HG03520 (cell line): ENCODE measurements at regions not wholly inside any gene's neighbourhood (a gene's known extent, or its start where the extent isn't known, plus 50 kb on each side); places are given as distances from the start of the nearest gene placed in this dataset.

Source experiments
- ATAC-seq: cut with Tn5 transposase; IDR thresholded peaks from one replicate; pipeline ENCODE4 v1.9.1; 2021; ENCODE audit warnings: mild to moderate bottlenecking, moderate library complexity; ENCODE audit not compliant: unreplicated experiment

DNA sequence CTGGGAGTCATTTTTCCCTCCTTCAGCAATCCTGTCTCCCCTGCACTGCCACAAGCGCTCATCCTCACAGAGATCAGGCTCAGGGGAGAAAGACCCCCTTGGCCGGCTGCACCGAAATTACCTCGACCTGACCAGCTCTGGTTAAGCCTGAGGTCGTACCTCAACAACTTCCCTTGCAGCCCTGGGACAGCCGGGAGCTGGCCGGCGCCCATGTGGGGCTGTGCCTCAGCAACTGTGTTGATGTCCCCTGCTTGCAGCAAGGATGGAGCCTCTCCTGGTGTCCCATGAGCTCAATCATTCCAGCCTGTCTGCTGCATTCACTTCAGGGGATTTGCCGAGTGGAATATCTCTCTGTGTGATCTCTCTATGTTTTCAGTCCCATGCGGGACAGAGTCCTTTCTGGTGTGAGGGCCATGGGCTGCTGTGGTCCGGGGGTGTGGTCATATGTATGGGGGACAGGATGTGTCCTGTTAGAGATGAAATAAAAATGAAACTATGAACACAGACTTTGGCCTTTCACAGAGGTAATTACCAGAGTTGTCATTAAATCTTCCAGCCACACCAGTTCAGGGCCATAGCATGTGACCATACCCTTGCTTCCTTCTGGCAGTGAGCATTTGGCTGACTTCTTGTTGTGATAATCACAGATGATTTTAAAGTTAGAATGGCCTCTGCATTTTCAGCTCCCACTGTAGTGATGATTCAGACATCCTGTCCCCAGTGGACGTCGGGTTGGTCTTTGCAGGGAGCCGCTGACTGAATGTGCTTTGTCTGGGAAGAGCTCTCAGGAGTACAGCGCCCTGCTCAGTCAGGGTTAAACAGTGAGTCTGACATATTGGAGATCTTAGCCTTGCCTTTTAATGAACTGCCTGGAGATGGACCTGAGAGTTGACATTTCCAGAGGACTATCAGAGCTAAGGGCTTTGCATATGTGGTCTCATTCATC, 405.9 kb downstream of the AACS start:
- ATAC-seq, result peak; percentile 45

DNA sequence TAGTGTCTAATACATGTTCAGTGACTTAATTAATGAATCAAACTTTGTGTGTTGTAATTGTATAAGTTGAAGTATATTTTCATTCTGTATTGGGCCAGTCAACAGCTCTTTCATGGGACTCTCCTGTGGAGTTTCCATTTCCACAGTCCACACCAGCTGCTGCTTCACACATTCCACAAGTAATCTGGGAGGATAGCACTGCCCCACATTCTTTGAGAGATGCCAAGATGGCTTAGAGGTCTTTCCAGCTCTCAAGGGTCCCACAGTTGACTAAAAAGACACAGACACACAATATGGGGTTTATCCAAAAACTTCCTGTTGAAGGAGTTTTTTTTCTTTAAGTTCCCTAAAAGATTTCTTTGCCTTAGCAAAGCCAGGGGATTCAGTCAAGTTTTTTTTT, 408.3 kb downstream of the AACS start:
- ATAC-seq, result no peak

DNA sequence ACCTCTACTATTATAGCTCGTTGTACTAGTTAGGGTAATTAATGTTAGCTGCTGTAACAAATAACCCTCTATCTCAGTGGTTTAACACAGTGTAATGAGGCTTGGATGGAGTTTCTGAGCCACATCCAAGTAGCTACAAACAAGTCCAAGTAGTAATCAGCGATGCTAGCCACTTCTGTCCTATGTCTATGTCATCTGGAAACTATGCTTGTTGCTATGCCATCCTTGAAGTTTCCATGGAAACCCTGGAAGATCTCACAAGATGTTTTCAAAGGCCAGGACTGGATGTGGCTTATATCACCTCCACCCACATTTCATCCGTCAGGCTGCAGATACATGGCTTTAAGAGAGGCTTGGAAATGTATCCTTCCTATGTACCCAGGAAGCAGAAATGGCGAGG, 422.1 kb downstream of the AACS start:
- ATAC-seq, result no peak

DNA sequence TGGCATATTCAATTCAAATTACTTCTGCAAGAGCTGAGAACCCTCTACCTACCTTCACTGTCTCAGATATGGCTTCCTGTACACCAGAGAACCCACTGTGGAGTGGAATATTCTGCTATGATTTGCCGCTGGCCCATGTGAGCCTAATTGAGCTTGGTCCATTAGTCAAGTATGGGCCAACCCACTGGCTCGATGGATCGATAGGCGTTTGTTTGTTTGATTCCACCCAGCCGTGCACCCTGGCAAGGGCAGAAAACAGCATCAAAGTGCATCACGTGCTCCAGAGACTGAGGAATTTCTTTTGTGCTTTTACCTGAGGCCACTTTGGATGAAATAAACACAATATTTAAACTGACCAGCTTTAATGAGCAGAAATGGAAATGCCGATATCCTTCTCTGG, 426.3 kb downstream of the AACS start:
- no peak for ATAC-seq

DNA sequence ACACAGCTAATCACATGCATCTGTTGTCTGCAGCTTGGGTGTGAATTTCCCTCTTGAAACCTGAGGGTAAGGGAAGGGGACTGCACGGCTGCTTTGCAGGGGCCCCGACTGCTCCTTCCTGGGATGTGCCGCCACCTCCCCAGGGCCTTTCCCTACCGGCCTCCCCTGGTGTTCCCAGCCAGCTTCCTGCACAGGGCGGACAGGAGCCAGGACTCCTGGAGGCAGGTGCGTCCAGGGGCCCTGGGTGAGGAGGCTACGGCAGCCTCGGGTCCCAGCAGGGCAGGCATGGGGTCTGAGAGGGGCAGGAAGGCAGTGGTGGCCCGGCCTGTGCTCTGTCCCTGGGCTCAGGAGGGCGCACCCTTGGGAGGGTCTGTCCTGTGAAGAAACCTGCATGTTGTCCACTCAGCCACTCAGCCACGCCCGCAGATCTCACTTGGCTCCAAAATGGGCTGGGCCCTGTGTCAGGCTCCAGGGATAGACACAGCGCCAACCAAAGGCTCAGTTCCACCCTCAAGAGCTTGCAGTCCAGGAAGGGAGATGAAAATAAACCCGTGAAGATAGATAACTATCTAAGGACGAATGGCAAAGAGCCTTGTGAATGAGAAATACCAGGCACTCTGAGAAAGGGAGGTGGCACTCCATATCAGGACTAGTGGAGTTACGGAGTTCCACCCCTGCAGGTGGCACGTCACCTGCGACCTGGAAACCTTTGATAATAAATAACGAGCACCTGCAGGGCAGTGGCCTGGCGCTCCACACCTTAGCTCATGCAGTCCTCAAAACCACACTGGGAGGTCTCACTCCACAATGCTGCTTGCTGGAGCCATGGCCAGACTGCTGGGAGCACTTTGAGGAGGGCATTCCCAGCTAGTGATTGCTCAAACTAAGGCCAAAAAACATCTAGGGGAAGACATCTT, 427.4 kb downstream of the AACS start:
- ATAC-seq, result no peak

DNA sequence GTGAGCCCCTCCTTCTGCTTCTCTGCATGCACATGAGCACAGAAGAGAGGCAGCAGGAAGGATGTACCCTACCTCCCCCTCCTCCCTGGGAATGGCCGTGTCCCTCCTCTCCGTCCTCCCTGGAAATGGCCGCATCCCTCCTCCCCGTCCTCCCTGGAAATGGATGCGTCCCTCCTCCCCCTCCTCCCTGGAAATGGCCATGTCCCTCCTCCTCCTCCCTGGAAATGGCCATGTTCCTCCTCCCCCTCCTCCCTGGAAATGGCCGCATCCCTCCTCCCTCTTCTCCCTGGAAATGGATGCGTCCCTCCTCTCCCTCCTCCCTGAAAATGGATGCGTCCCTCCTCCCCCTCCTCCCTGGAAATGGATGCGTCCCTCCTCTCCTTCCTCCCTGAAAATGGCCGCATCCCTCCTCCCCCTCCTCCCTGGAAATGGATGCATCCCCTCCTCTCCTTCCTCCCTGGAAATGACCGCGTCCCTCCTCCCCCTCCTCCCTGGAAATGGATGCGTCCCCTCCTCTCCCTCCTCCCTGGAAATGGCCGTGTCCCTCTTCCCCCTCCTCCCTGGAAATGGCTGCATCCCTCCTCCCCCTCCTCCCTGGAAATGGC, 428.6 kb downstream of the AACS start:
- no peak for ATAC-seq

DNA sequence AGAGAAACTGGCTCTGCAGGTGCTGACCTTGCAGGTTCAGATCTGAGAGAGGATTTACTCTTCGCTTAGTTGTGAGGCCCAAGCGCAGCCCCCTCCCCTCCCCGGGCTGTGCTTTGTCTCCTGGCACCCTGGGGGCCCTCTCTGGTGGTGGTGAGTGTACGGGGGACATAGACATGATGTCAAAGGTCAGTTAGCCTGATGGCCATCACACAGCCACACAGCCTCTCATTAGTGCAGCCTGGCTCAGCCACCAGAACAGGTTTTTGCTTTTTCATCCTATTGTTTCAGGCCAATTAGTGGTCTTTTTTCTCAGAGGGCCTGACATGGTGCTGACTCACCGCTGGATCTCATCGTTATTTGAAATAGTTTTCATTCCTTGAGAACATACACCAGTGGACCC, 437.9 kb downstream of the AACS start:
- no peak for ATAC-seq

DNA sequence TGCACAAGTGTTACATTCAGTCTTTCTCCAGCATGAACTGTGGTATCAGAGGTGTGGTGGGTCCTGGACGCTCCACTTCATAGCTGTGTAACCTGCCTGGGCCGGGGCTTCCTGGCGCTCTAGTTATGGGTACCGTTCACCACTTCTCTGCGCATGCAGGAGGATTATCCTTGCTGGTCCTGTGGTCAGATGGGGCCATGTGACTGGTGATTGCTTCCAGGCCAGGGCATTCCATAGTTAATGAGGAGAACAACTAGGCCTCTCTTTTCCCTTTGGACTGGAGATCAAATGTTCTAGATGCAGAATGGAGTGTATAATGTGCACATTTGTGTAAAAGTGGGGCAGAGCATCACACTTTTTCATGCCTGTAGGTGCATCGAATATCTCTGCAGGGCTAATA, 444.0 kb downstream of the AACS start:
- ATAC-seq, result no peak

DNA sequence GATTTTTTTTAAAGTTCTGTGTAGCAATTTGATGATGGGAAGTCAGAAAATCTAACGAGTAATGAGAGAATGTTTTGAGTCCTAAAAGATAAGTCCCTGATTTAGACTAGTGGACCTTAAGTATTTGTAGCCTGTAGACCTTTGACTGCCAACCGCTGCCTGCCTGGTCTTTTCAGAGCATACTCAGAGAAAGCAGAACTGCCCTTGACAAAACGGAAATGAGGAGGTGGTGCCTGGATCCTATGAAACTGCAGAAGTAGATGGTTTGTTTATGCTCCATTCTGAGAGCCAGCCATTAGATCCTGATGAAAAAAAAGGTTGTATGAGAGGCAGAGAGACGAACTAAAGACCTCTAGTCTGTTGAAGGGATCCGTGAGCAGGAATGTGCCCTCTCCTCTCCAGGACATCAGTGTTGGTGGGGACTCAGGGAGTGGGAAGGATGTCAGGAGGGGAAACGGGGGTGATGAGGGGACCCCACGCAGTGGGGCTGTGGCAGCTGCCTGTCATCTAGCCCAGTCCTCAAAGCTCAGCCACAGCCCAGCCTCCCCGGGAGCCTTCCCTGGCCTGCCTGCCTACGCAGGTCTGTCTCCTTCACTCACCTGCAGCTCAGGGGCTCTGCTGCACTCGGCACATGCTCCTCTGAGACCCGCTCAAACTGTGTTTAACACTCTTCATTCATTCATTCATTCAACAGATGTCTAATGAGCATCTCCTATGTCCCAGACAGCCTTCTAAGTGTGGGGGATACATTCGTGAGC, 447.5 kb downstream of the AACS start:
- no peak for ATAC-seq

DNA sequence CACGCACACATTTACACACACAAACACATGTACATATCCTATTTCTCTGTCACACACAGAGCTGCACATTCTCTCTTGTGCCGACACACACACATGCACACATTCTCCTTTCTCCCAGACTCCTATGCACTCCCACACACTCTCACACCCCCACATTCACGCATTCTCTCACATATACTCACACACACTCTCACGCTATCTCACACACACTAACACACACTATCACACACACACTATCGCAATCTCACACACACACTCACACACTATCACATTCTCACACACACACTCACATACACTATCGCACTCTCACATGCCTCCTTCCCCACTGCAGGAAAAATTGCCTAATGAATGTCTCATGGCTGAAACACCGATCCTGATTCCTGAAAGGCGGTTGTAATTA, 450.7 kb downstream of the AACS start:
- ATAC-seq, result no peak

DNA sequence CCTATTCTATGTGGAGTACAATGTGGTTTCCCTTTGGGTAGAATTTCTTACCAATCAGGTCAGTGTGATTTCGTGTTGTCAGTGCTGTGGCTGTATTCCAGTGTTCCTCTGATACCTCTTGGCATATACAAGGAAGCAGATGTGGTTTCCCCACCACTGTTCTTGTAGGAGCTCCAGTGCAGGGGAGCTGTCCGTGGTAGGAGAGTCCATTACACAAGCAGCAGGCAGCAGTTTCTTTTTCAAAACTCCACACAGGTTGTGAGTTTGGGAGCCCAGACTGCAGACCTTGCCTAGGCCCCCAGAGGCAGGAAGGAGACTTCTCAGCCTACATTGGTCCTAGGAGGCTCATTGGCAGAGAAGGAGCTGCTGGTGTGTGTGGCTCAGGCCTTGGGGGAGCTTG, 452.8 kb downstream of the AACS start:
- ATAC-seq, result no peak

DNA sequence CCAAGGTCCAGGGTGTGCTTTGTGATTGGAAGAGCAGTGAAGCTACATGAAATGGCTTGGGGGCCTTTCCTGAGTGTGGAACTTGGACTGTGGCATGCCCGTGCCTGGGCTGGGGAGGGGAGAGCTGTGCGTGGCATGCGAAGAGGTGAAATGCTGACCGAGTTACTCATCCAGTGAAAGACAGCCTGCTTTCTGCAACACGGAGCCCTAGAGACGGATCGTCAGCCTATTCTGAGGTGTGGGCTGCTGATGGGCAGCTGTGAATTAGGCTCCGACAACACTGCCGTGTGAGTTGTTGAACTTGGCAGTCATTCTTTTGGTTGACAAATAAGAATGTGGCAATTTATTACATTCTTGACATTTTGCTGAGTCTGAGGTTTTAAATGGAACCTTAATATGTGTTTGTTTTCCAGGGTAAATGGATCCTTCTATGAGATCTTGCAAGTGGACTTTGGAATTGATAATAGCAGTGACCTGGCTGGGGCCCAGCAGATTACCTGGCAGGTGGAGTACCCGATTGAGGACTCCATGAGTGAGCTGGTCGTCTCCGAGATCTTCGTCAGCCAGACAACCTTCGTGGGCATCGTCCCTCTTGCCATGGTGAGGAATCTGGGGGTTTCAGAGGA, 453.9 kb downstream of the AACS start:
- ATAC-seq, result no peak

DNA sequence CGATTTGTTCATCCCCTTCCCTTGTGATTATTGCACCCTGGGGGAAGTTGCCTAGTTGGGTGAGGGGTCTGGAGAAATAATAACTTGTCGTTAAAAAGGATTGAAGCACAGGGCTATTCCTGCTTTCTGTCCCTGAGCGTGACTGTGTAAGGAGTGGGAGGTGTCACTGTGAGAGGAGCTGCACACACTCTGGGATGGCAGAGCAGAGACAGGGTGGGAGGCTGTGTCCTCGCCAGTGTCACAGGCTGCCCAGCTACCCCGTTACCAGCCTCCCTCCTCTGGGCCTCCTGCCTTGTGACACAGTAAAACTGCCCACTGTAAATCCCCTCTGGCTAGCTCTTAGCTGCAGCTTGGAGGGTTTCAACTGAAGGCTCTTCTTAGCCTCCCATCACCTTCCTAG, 460.6 kb downstream of the AACS start:
- ATAC-seq, result no peak

DNA sequence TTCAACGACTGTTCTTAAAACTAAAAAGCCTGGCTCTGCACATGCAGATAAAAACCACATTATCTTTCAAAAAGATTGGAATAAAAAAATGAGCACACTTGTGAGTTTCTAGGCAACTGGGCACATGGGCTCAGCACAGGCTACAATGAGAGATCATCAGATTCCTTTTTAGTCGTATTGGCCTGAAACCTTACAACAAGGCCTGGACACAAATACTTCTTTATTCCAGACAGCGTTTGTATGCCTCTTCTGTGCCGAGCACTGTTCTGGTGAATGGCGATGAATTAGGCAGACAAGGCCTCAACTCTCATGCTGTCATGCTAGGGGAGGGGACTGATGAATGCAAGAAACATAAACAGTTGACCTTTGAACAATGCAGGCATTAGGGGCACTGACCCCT, 463.0 kb downstream of the AACS start:
- no peak for ATAC-seq

DNA sequence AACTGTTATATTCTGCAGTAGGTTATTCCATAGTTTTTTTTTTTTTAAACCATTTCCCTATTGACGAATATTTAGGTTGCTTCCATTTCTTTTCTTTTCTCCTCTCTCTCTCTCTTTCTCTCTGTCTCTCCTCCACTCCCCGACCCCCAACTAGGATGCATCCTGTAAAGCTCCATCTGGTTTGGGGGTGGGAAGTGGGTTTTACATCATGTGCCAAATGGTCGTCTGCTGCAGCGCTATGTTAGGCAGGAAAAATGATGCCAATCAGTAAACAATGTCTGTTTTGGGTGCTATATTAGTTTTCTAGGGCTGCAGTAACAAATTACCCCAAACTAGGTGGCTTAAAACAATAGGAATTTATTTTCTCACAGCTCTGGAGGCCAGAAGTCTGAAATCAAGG, 465.0 kb downstream of the AACS start:
- no peak for ATAC-seq

DNA sequence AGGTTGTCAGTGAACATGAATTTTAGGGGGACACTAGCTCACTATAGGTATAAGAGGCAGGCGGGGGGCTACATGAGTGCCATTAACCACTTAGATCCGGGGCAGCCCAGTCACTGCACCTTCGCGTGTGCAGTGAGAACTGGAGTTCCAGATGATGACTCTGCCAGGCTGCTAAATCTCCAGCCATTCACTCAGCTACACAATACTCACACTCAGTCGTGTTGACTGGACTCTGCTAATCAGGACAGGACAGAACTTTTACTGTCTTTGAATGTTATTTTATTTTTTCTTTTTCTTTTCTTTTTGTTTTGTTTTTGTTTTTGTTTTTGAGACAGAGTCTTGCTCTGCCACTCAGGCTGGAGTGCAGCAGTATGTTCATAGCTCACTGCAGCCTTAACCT, 465.6 kb downstream of the AACS start:
- no peak for ATAC-seq

DNA sequence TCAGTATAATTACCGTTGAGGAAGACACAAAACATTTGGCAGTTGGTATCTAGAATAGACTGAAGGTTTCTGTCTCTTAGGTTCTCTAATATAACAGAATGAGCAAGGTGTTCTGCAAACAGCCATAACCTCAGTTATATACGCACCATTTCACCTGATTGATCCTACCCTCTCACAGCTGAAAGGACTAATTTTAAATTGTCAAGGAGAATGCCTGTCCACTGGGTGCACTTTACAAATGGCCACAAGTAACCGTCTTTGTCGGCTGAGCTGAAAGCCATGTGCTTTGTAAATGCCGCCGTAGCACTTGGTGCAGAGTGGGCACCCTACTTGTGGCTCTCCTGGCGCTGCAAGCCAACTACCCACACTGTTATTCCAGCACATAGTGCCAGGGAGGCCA, 466.3 kb downstream of the AACS start:
- no peak for ATAC-seq

DNA sequence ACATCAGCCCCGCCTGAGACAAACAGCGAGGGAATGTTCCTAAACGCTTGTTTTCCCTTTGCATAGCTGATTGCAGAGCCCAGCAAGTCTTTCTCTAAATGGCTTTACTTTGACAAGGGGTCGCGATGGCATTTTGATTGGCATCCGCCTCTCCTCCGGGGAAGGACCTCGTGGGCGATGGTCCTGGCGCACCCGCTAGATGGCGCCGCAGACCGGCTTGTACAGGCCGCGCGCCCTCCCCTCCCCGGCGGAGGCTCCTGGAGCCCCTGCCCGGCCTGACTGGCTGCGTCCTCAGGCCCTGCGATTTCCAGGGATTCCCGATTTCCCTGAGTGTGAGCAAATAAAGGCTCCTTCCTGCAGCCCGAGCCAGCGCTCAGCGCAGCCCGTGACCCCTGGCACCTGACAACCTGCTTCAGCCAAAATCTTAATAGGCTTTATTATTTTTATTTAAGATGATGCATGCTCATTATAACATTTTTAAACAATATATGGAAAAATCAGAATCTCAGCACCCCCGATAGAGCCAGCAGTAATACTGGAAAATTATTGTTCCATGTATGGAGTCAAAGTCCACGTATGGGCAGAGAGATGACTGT, 468.3 kb downstream of the AACS start:
- ATAC-seq, result peak; percentile 73

DNA sequence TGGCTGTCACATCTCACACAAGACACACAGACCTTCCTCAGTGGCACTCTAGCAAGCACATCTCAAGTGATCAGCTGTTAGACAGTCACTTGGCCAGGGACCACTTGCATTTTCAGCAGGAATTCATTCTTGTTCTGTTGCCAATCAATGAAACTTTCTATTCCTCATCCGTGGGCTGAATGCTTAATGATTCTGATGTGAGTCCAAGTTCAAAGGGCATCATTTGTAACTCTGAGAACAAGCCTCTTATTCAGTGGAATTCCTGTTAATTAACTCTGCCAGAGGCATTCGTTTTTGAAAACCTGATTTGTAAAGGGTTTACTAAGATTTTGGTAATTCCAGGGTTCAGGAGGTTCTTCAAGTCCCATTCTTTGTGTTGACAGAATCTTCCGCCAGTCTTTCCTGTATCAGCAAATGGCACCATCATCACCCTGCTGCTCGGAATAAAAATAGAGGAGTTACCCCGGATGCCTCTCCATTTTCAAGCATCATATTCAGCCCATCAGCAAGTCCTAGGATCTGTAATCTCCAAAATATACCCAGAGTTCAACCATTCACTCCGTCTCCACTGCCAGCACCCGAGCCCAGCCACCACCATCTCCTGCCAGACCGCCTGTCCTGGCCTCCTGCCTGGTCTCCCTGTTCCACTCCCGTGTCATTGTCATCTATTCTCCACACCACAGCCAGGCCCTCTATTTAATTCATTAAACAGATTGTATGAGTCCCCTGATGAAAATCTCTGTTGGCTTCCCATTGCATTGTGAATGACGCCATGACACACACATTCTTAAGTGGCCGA, 473.4 kb downstream of the AACS start:
- no peak for ATAC-seq
